ENCODE measurements at regions not wholly inside any gene's neighbourhood (a gene's known extent, or its start where the extent isn't known, plus 50 kb on each side); places are given as distances from the start of the nearest gene placed in this dataset.

- TF ChIP-seq, protein P1, sequence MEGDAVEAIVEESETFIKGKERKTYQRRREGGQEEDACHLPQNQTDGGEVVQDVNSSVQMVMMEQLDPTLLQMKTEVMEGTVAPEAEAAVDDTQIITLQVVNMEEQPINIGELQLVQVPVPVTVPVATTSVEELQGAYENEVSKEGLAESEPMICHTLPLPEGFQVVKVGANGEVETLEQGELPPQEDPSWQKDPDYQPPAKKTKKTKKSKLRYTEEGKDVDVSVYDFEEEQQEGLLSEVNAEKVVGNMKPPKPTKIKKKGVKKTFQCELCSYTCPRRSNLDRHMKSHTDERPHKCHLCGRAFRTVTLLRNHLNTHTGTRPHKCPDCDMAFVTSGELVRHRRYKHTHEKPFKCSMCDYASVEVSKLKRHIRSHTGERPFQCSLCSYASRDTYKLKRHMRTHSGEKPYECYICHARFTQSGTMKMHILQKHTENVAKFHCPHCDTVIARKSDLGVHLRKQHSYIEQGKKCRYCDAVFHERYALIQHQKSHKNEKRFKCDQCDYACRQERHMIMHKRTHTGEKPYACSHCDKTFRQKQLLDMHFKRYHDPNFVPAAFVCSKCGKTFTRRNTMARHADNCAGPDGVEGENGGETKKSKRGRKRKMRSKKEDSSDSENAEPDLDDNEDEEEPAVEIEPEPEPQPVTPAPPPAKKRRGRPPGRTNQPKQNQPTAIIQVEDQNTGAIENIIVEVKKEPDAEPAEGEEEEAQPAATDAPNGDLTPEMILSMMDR (IDR thresholded peaks at IDR 0.05): no peak
- TF ChIP-seq POLR2AphosphoS5 (IDR thresholded peaks at IDR 0.05): no peak
- no peak for TF ChIP-seq POLR2A (IDR thresholded peaks at IDR 0.05)
Observed at GRCh38 chr20:22315771-22316170, 268.6 kb downstream of the FOXA2 start.
